NCI-H2081 (cell line): ENCODE measurements at regions not wholly inside any gene's neighbourhood (a gene's known extent, or its start where the extent isn't known, plus 50 kb on each side); places are given as distances from the start of the nearest gene placed in this dataset.
"Not testable (repeated sequence)": the region's sequence is repeated elsewhere in the genome, so short reads cannot be mapped to it uniquely, and the experiment has no call there.

Source experiments
- DNase-seq, 2 experiments: peaks; one replicate each; lab custom pipeline; 2025; lab: John Stamatoyannopoulos, UW

DNA sequence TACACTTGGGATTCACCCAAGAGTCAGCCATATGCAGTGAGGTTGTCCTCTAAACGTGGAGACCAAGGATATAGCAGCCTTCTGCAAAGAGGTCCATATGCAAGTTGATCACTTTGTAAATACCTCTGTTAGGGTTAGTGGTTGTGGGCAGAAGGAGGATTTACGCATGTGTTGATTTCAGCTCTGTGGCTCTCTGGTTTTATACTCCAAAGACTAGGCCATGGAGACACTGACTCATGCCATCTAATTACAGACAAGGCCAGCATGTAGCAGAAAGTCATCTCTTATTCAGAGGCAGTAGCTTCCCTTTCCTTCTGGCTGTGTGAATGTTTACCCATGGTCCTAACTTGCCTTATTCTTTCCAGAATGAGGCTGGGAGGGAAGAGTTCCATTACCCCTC lies 140.9 kb upstream of the GOLGA6L4 start:
- not testable (repeated sequence) for DNase-seq

DNA sequence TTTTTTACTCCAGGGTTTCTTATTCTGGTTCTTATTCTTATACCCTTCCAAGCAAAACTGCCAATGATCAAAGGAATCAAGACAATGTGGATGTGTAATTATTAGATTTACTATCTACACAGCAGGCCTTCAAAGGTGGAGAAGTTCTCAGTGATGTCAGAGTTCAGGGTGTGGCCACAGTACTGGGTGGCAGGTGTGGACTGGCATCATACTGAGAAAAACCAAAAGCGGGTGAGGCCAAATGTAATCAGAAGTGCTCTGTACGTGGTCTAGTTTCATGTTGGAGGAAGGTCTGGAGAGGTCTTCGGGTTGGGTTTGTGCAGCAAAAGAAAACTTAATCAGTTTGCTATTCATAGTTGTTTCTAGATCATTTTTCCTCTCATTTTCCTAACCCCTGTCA lies 138.5 kb upstream of the GOLGA6L4 start:
- not testable (repeated sequence) for DNase-seq

DNA sequence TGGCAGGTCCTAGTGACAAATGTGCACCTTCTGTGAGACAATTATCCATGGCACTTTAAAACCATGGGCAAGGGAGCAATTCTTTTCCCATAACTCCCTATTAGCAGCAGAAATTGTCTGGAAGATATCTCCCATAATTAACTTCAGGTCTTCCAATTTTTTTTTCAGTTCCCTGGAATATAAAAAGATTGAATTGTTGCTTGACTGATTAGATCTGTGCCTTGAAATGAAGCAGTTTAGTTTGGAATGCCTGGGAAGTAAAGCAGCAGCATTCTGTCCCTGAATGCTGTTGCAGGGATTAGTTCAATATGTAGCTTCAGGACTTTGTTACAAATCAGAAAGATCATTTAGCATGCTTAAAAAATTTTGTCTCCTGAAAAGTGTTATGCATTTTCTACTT lies 137.0 kb upstream of the GOLGA6L4 start:
- DNase-seq: no peak

DNA sequence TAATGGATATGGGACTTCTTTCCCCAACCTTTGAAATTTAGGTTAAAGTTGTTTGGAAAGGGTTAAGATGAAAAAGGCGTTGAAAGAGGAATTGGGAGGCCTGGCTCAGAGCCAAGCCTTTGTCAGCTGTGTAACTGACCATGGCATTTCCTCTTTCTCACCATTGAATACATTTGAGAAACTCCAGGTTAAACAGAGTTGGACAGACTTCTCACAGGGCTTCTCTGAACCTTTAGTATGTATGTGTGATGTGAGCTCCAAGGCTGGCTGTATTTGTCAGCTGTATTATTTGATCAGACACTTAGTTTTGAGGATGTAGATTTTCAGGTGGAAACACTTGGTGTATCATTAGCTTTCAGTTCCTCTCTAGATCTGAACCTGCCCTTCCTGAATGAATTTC lies 136.4 kb upstream of the GOLGA6L4 start:
- peak in 1 of 2 experiments; percentile 13 for DNase-seq

DNA sequence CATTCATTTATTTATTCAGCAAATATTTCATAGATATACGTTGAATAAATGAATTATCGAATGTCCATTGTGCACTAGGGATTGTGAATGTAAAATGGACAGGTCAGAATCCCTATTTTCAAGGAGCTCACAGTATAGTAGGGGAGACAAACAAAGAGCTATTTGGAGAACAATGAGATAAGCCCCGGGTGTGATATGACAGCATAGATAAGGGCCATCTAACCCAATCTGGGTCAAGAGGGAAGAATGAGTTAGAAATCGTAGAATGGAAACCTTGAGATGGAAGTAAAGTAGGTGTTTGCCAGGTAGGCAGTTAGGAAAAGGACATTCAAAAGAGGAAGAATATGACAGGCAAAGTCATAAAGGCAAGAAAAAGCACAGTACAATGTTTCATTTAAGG lies 132.2 kb upstream of the GOLGA6L4 start:
- DNase-seq: no peak

DNA sequence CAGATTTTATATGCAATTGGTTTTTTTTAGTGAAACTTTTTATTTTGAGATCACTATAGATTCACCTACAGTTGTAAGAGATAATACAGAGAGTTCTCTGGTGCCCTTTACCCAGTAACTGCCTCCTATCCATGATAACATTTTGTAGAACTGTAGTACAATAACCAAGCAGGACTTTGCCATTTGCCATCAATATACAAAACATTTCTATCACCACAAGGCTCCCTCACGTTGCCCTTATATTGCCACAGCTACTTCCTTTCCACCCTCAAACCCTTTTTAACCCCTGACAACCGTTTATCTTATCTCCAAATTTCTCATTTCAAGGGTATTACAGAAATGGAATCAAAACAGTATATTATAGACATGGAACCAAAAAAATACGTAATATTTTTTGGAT lies 130.7 kb upstream of the GOLGA6L4 start:
- DNase-seq: no peak

DNA sequence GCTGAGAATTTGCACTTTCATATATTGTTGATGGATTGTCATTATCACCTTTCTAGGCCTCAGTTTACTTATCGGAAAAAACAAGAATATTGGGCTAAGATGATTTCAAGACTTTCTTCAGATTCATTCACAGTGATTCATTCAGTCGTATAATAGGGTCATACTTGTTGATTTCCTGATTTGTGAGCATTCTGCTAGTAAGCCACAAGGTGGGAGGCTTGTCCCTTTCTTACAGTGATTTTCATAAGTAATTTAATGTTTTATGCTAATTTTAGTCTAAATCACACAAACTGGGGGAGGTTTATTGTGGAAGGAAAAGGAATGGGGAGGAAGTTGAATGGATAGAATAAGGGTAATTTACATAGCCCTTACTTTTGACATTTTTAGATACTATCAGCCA lies 126.8 kb upstream of the GOLGA6L4 start:
- no peak for DNase-seq

DNA sequence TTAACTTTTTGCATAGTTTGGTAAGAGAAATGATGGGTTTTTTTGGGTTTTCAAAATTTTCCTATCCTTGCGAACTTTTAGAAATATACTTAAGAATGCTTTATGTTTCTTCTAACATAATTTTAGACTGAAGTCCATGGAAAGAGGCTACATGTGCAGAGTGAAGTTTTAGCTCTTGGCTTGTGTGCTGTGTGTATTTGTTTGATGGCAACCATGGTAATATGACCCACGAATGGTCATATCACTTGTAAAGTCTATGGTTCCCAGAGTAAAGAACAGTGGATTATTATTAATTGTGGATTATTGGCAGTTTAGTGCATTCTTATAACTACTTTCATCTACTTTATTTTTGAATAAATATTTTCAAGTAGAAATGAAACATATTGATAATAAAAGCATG lies 124.0 kb upstream of the GOLGA6L4 start:
- no peak for DNase-seq

DNA sequence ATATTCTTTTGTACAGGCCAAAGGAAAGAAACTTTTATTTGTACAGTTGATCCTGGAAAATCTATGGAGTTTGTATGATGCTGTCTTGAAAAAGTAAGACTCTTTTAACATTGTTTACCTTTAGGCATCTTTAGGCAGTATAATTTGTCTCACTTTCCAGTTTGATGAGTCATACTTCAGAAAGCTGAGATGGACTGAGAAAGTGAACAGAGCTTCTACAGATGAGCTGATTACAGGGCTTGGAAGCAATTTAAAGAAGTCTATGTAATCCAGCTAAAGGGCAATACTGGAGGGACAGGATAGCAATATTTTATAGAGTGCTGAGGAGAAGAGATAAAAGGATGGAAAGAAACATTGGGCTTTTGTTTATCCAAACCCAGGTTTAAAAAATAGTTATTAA lies 123.5 kb upstream of the GOLGA6L4 start:
- DNase-seq: no peak

DNA sequence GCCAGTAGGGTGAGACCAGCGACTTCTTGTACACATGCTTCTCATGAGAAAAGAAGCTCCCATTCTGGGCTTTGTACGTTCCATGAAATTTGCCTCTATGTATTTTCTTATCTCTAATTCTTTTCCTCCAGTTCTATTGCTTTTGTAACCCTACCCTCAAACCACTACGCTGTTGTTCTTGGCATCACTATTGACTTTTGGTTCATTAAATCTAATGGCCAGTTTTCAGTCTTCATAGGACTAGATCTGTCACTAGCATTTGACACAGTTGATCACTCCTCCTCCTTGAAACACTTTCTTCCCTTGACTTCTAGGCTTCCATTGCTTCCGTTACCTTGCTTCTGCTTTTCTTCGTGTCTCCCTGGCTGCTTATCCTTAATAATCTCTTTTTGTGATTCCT lies 121.7 kb upstream of the GOLGA6L4 start:
- no peak for DNase-seq

DNA sequence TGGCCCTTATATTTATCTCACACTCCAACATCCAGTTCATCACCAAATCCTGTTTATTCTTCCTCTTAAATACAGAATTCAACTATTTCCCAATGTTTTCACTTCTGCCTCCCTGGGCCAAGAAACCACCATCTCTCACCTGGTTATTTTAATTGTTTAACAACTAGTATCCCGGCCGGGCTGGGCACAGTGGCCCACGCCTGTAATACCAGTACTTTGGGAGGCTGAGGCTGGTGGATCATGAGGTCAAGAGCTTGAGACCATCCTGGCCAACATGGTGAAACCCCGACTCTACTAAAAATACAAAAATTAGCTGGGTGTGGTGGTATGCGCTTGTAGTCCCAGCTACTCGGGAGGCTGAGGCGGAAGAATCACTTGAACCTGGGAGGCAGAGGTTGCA lies 120.9 kb upstream of the GOLGA6L4 start:
- DNase-seq: not testable (repeated sequence)

DNA sequence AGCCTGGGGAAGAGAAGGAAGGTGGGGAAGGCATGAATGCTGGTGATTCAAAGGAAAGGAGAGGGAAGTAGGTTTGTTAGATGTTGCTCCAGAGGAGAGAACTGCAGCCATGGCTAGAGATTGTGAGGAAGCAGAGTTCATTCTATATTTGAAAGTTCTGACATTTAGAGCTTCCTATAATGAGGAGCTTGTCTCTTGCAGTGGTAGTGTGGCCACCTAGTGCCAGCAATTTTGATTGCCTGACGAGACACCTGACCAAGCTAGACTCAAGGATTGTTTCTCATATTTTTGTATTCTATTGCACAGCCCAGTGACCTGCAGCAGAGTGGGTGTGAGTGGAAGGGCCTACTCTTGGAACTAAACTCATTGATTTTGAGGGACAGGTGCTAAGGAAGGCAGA lies 116.2 kb upstream of the GOLGA6L4 start:
- not testable (repeated sequence) for DNase-seq

DNA sequence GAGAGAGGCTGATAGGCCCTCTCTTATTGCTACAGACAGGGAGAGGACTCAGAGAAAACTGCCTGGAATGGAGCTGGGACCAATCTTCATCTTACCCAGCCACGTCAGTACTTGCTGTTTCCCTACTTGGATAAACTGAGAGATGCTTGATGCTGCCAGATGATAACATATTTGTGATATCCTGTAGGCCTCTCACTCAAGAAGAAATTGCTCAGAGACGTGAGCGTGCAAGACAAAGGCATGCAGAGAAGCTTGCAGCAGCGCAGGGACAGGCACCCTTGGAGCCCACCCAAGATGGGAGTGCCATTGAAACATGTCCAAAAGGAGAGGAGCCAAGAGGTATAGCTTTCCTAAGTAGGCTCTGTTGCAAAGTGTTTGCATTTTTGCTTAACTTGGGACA lies 114.7 kb upstream of the GOLGA6L4 start:
- not testable (repeated sequence) for DNase-seq

DNA sequence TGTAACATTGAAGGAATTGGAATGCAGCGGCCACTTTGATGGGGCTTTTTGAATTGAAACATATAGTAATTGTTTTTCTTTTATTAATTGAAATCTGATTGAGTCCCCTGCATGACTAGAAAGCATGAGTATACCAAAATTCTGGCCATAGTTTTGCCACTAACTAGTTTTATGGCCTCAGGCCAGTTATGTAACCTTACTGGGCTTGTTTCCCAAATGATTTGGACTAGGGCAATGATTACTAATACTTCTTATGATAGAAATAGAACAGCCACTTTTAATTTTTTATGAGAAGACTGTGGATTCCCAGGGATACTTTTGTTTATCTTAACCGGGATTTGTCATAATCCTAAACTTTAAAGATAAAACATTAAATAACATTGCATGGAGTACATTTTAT lies 106.9 kb upstream of the GOLGA6L4 start:
- not testable (repeated sequence) for DNase-seq

DNA sequence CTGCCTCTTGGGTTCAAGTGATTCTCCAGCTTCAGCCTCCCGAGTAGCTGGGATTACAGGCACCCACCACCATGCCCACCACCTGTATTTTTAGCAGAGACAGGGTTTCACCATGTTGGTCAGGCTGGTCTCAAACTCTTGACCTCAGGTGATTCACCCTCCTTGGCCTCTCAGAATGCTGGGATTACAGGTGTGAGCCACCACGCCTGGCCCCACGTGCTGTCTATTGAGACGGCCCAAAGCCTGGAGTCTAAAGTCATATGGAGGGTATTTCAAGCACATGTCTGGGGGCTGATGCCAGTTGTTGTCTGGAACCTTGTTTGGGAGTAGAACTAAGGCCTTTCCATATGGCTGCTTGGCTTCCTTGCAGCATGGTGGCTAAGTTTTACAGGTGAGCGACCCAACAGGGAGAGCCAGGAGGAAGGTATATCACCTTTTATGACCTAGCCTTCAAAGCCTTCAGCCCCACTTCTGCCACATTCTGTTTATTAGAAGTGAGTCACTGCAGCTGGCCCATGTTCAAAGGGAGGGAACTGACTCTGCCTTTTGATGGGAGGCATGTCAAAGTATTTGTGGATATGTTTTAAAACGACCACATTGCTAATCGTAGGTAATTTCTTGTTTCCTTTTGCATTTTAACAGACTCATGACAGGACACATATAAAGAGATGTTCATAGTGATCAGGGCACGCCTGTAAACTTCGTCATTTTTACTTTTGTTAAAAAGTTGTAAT lies 105.3 kb upstream of the GOLGA6L4 start:
- not testable (repeated sequence) for DNase-seq

DNA sequence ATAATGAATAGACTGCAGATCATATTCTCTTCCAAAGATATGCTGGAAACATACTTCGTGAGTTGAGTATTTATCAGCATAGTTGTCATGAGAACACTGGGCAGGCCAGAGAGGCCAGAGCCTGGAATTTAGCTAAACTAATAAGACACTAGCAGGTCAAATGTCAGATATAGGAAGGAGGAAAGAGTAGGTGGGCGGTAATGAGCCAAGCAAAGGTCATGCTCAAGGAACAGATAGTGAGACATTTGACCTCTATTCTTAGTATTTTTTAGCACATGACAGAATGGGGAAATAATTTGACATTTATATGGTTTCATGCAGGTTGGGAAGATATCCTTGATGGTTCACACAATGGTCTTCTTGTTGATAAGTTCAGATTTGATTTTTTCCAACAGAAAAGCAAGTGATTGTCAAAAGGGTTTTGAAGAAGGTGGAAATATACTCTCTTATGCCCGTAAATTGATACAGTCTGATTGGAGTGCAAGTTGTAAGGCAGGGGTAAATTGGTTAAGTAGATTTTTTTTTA lies 99.6 kb upstream of the GOLGA6L4 start:
- DNase-seq: not testable (repeated sequence)

DNA sequence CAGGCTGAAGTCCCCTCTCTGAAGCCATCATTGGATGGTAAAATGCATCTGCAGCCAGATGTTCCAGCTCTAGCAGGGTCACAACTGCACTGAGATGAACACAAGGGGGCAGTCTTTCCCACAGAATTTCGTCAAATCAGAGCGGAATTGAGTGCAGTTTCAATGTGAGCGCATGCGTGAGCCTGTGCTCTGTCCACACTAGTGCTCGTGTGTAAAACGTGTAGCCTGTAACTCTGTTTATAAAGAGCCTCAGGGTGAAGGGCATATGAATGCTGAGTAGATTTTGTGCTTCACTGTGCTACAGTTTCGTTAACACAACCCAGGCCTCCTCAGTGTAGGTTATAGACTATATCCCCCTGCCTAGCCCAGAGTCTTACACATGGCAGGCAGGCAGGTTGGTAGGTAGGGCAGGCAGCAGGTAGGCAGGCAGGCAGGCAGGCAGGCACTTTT lies 92.7 kb upstream of the GOLGA6L4 start:
- peak; percentile 63 to 65 for DNase-seq

DNA sequence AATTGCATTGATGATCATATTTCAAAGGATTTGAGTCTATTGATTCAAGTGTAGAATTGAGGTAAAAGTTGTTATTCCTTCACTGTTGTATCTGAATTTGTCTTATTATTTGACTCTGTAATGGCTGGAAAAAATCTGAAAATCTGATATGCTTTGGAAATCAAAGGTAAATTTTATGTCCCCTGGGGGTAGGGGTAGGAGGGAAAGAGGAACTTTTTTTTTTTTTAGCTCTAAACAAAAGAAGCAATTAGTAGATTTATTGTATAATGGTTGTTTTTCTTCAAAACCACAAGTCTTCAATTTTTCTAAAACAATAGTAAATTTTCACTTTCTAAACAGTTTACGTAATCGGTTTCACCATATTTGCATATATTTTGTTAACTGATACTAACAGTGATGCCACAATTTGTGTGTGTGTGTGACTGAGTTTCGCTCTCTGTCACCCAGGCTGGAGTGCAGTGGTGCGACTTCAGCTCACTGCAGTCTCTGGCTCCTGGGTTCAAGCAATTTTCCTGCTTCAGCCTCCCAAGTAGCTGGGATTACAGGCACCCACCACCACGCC lies 91.7 kb upstream of the GOLGA6L4 start:
- DNase-seq: no peak

DNA sequence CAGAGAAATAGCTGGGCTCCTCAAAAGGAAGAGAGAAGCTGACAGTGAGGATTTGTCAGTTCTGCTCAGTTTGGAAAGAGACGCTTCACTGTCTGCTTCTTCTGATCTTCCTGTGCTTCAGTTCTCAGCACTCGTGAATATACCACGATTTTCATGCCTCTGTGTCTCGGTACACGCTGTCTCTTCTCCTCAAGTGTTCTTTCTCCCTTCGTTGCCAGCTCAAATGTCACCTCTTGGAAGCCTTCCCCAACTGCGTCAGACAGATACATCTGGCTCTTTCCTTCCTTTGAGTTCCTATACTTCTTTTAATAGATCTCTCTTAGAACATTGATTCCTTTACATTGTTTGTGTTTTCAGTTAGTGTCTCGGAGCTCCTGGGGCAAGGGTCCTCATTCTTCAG lies 90.6 kb upstream of the GOLGA6L4 start:
- not testable (repeated sequence) for DNase-seq

DNA sequence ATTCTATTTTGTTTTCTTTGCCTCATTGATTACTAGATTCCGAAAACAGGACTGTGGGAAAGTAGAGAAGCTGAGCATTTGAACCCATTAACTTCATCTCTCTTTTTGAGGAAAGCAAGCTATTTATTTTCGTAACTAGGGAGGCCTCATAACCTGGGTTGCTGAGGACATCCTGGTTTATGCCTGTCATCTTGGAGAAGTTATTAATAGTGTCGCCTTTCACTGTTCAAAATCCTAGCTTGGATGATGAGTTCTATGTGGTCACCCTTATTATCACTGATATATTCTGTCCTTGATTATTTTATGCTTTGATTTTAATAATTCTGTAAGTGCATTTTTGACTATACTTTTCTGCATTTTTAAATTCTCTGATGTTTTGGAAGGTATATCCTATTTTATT lies 89.3 kb upstream of the GOLGA6L4 start:
- DNase-seq: not testable (repeated sequence)

DNA sequence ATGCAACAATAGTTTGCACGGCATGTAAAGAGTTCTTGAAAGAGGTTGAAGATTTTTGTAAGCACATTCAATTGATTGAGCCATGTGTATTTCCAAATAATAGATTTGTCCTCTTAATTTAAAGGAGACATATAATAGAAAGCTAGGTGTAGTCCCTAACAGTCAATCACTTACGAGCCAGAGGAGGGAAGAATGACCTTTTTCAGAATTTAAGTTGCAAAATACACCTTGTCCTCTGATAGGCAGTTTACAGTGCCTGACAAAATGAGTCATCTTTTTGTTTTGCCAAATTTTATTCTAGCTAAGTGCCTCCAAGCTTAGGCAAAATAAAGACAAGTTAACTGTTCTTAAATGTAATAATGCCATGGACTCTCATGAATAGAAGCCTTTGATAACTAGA lies 88.3 kb upstream of the GOLGA6L4 start:
- not testable (repeated sequence) for DNase-seq

DNA sequence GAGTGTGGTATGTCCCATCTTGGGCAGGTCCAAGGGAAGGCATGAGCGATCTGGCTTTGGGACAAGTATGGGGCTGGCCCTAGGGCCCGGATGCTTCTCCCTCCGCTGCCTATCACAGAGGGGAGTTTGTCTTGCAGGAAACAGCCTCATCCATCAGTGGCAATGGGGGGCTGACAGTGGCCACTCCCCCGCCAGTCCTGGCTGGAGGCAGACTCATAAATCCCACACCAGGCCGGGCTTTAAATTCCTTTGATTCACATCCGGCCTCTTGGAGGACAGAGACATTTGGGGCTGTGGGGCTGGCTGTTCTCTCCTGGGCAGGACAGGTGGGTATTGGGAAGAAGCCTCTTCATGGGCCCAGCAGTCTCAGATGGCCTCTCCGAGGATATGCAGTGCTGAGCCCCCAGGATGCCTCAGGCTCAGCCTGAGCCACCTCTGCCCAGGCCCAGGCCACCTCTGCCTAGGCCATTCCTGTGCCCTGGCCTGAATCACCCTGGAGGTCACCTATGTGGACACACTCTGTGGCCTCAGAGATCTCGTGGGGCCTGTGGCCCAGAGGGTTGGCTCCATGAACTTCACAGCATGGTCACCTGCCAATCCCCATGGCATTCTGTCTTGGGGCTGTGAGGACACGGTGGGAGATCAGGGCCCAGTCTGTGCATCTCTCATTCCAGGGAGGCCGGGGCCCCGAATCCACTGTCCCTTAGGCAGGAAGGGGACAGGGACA lies 84.2 kb upstream of the GOLGA6L4 start:
- DNase-seq: no peak
